ENCODE measurements at regions not wholly inside any gene's neighbourhood (a gene's known extent, or its start where the extent isn't known, plus 50 kb on each side); places are given as distances from the start of the nearest gene placed in this dataset.

- peak; percentile 41 for DNase-seq (ENCODE audit: low read depth)
- TF ChIP-seq CTCF (conservative IDR thresholded peaks at IDR 0.05; ENCODE audit: low read depth, low read length): peak; percentile 35
- no peak overlapping the region for H3K4me3 ChIP-seq (ENCODE audit: low read depth, low read length)
Measured at GRCh38 chr19:31099515-31100205, 249.6 kb downstream of the TSHZ3 start.

GRCh38 chr19:31098836-31099235, 250.4 kb downstream of the TSHZ3 start:
- no peak overlapping the region for H3K4me3 ChIP-seq (ENCODE audit: low read depth, low read length)
- no peak for DNase-seq (ENCODE audit: low read depth)
- no peak for TF ChIP-seq CTCF (conservative IDR thresholded peaks at IDR 0.05; ENCODE audit: low read depth, low read length)

- H3K4me3 ChIP-seq (ENCODE audit: low read depth, low read length): no peak overlapping the region
- no peak for TF ChIP-seq CTCF (conservative IDR thresholded peaks at IDR 0.05; ENCODE audit: low read depth, low read length)
- peak; percentile 33 for DNase-seq (ENCODE audit: low read depth)
Measured at GRCh38 chr19:31096935-31097545, 252.2 kb downstream of the TSHZ3 start.

- TF ChIP-seq CTCF (conservative IDR thresholded peaks at IDR 0.05; ENCODE audit: low read depth, low read length): no peak
- DNase-seq (ENCODE audit: low read depth): no peak
- no peak overlapping the region for H3K4me3 ChIP-seq (ENCODE audit: low read depth, low read length)
Measured at GRCh38 chr19:31096062-31096830, 253.0 kb downstream of the TSHZ3 start.

- DNase-seq (ENCODE audit: low read depth): no peak
- no peak overlapping the region for H3K4me3 ChIP-seq (ENCODE audit: low read depth, low read length)
- TF ChIP-seq CTCF (conservative IDR thresholded peaks at IDR 0.05; ENCODE audit: low read depth, low read length): no peak
Measured at GRCh38 chr19:31095100-31095804, 254.0 kb downstream of the TSHZ3 start.

- no peak overlapping the region for H3K4me3 ChIP-seq (ENCODE audit: low read depth, low read length)
- no peak for DNase-seq (ENCODE audit: low read depth)
- TF ChIP-seq CTCF (conservative IDR thresholded peaks at IDR 0.05; ENCODE audit: low read depth, low read length): no peak
Measured at GRCh38 chr19:31092274-31092673, 257.0 kb downstream of the TSHZ3 start.

Data from choroid plexus epithelial cell (primary cell).